HG03432 (cell line): ENCODE measurements at regions not wholly inside any gene's neighbourhood (a gene's known extent, or its start where the extent isn't known, plus 50 kb on each side); places are given as distances from the start of the nearest gene placed in this dataset.
A peak's percentile ranks its signal among the peaks of the same experiment; 100 is the strongest.
"Not testable (repeated sequence)": the region's sequence is repeated elsewhere in the genome, so short reads cannot be mapped to it uniquely, and the experiment has no call there.

Experiments
- ATAC-seq: cut with Tn5 transposase; IDR thresholded peaks from one replicate; pipeline ENCODE4 v1.9.1; 2021; ENCODE audit warnings: mild to moderate bottlenecking, moderate library complexity; ENCODE audit not compliant: unreplicated experiment

DNA sequence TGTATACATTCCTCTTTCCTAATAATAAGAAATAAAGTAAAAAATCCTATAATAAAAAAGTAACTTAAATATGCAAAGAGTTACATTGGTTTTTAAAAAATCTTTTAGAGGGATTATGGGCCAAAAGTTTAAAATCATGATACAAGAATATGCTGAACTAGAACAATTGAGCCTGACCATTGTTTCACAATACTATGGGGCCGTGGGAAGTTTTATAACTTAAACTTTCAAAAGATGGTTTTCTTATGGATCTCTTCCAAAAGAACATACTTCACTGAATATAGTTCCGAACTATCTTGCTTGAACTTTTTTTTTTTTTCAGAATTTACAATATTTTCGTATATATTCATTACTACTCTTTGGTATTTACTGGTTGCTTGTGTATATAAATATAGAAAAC lies 97.6 kb downstream of the NFKBIZ start:
- ATAC-seq = no peak

- ATAC-seq = peak; percentile 86
Measured at GRCh38 chr3:101950510-101950909, 101.2 kb downstream of the NFKBIZ start.

DNA sequence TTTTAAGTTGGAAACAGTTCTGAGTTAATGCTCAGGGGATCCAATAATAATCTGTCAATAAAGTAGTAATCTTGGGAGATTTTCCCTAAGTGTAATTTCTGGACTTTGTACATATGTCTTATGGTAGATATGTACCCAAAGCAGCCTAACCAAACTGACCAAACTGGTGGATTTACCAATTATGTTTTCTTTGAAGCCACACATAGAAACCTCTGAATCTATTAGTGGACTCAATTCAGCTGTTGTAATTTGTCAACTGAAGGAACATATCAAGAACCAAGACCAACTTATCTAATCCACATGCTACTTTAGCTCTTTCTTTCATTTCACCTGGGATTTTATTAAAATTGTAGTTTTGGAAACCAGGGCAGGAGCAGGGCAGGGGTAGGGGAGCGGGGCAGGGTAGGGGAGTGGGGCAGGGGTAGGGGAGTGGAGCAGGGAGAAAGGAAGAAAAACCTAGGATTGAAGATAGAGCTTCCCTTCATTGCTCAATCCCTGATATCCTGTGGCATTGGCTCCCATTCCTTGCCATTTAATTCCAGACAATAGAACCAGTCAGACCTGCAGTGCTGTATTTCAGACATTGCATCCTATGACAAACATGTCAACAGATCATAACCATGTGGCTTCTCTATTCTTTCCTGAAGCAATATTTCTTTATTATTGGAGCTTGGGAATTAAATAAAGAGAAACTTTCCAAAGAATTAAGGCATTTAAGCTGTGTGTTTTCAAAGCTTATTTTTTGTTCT lies 101.8 kb downstream of the NFKBIZ start:
- ATAC-seq = peak; percentile 23

- no peak for ATAC-seq
Measured at GRCh38 chr3:101954361-101954760, 105.0 kb downstream of the NFKBIZ start.

- no peak for ATAC-seq
Measured at GRCh38 chr3:101954936-101955335, 105.6 kb downstream of the NFKBIZ start.

- ATAC-seq = no peak
Measured at GRCh38 chr3:101962055-101962454, 112.7 kb downstream of the NFKBIZ start.

DNA sequence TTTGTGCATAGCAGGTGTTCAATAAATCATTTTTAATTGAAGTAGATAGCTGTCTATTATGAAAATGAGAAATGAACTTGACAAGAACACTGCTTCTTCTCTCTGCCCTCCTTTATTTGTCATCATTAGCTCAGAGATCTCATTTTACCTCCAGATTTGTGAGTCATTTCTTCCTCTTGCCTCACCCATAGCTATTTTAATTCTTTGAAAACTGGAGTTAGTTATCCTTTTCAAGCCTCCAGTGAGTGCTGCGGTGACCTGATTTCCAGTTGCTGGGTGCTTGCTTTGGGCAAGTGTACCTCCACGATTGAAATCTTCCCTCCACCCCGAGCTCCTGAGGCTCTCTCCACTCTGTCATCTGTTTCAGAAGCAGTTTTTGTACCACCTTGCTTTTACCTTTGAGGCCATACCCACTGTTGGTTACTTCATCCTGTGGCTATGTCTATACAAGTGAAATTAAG lies 114.6 kb downstream of the NFKBIZ start:
- no peak for ATAC-seq

GRCh38 chr3:101964861-101965260 lies 115.5 kb downstream of the NFKBIZ start:
- no peak for ATAC-seq

- ATAC-seq = no peak
Measured at GRCh38 chr3:101966226-101966625, 116.9 kb downstream of the NFKBIZ start.

DNA sequence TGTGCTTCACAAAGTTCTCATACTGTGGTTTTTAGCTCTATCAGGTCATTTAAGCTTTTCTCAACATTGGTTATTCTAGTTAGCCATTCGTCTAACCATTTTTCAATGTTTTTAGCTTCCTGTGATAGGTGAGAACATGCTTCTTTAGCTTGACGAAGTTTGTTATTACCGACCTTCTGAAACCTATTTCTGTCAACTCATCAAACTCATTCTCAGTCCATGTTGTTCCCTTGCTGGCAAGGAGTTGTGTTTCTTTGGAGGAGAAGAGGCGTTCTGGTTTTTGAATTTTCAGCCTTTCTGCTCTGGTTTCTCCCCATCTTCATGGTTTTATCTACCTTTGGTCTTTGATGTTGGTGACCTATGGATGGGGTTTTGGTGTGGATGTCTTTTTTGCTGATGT lies 120.9 kb downstream of the NFKBIZ start:
- no peak for ATAC-seq

- ATAC-seq = no peak
Measured at GRCh38 chr3:101970905-101971304, 121.6 kb downstream of the NFKBIZ start.

DNA sequence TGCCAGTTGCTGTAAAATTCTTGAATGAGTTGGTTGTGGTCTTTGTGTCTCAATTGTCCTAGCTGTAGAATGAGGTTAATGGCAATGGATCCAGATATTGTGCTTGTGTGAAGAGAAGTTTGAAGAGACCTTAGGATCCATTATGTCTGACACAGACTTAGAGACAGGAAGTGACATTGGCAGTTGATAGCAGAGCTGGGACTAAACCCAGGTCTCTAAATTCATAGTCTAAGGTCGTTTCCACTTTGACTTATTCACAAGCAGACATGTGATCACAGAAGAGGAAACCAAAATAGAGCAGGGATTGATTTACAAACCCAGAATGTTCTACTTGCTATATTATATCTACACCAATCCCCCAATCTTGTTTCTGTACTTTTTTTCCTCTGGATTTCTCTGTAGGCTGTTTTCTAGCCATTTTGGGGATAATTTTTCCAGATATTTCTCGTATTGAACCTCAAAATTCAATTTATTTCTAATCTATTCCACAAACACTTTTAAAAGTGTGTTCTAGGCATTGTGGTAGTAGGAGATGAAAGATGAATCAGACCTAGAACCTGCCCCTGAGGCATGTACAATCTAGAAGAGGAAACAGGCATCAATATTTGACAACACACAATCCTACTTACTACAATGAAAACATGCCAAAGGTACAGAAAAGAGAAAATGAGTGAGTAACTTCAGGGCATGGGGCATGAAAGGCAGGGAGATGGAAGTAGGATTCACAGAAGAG lies 123.3 kb downstream of the NFKBIZ start:
- ATAC-seq = no peak

- ATAC-seq = no peak
Measured at GRCh38 chr3:101973163-101973505, 123.8 kb downstream of the NFKBIZ start.

- not testable (repeated sequence) for ATAC-seq
Measured at GRCh38 chr3:101975415-101975814, 126.1 kb downstream of the NFKBIZ start.

DNA sequence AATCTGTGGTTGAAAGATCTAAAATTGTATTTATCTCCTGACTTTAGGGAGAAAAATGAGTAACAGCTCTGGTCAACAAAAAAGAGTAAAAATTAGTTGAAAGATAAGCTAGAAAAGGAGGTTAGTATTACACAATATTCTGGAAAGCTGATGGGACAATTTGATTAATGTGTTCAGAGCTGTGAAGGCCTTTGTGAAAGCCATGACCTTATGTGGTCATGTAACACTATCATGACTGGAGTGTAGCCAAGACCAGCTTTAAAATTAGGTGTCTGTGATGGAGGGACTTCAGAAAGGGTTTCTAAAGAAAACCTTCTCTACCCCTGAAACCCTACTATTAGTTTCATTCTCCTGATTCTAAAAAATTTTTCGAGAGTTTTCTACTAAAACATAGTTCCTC lies 127.2 kb downstream of the NFKBIZ start:
- ATAC-seq = peak; percentile 94

GRCh38 chr3:101978348-101978747 lies 129.0 kb downstream of the NFKBIZ start:
- no peak for ATAC-seq

GRCh38 chr3:101979033-101979432 lies 129.7 kb downstream of the NFKBIZ start:
- no peak for ATAC-seq

GRCh38 chr3:101984356-101984755 lies 135.0 kb downstream of the NFKBIZ start:
- ATAC-seq = no peak

DNA sequence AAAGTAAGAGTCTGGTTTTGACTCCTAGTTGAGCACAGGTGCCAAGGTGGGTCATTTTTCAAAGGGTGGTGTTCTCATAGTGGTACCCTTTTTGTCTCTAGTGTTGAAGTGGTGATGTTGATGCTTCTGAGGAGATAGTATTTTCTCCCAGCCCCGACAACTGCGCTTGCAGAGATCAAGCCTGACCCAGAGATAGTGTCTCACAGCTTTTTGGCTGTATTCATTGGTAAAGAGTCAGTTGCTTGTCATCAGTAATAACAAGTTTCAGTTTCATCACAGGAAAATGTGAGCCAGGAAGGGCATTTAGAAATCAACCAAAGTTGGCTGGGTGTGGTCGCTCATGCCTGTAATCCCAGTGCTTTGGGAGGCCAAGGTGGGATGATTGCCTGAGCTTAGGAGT lies 139.3 kb downstream of the NFKBIZ start:
- peak; percentile 28 for ATAC-seq

GRCh38 chr3:101989578-101990200 lies 140.4 kb downstream of the NFKBIZ start:
- no peak for ATAC-seq

DNA sequence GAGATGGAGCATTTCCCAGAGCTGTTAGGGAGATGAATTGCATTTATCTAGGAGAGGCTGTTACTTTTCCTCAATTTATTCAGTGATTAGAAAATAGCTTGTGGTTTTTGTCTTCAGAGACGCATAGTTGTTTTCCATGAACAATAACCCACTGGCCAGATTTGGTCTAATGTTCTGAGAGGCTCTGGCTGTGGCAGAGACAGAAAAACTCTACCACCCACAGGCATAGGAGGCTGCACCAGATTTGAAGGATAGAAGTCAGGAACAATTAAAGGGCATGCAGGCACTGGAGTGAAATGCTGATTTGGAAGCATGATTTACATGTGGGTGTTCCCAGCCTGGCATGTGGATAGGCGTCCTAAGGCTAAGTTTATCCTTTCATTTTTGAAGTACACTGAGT lies 143.5 kb downstream of the NFKBIZ start:
- ATAC-seq = no peak

DNA sequence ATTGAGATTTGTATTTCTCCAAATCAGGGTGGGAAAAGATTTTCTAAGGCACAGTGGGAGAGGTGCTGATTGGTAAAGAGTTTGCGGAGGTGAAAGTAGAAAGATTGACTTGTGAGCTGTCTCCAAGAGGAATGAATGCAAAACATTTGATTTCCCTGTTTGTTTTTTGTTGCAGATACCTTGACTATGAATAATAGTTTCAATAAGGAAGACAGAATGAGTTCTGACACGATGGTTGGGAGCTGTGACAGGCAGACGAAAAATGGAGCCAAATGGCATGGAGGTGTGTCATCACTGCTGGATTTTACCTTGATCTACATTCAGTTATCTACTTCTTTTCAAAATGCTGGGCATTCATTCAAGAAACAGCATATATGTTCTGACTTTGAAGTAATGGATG lies 145.1 kb downstream of the NFKBIZ start:
- no peak for ATAC-seq
